Aorta (tissue), 5 donors: ENCODE measurements at regions not wholly inside any gene's neighbourhood (a gene's known extent, or its start where the extent isn't known, plus 50 kb on each side); places are given as distances from the start of the nearest gene placed in this dataset.
"Not testable (repeated sequence)": the region's sequence is repeated elsewhere in the genome, so short reads cannot be mapped to it uniquely, and the experiment has no call there.

ENCODE experiments used
- ATAC-seq: fragments of 200-7000 bp; cut with Tn5 transposase; one replicate; pipeline ENCODE4 v1.9.1; 2022; ENCODE audit warnings: moderate library complexity; ENCODE audit not compliant: low FRiP score
- DNase-seq, 2 donors: peaks; one replicate each; pipeline ENCODE4 v3.0.0-alpha.2; 2020
- H3K27ac ChIP-seq, 2 donors: one replicate each; pipeline ENCODE4 v1.5.1; 2013; ENCODE audit warnings: low read length in 2 of 2, mild to moderate bottlenecking in 2 of 2, moderate library complexity in 2 of 2, control low read depth in 1 of 2, inconsistent platforms in 1 of 2, low read depth in 1 of 2
- H3K27me3 ChIP-seq, 2 donors: one replicate each; pipeline ENCODE4 v1.6.1; 2013; ENCODE audit warnings: control low read depth in 1 of 2, low read length in 1 of 2, mild to moderate bottlenecking in 1 of 2, moderate library complexity in 1 of 2; ENCODE audit not compliant: insufficient read depth in 2 of 2, control insufficient read depth in 1 of 2
- H3K36me3 ChIP-seq, 2 donors: one replicate each; pipeline ENCODE4 v1.6.1; 2013; ENCODE audit warnings: control low read depth in 1 of 2, low read length in 1 of 2, mild to moderate bottlenecking in 1 of 2; ENCODE audit not compliant: insufficient read depth in 2 of 2, control insufficient read depth in 1 of 2
- H3K4me1 ChIP-seq, 2 donors: one replicate each; pipeline ENCODE4 v1.6.1; 2013; ENCODE audit warnings: low read length in 2 of 2, control low read depth in 1 of 2, mild to moderate bottlenecking in 1 of 2, moderate library complexity in 1 of 2; ENCODE audit not compliant: insufficient read depth in 2 of 2, control insufficient read depth in 1 of 2
- H3K4me3 ChIP-seq, 2 donors: one replicate each; pipeline ENCODE4 v1.5.1; 2013; ENCODE audit warnings: low read length in 2 of 2, control low read depth in 1 of 2, mild to moderate bottlenecking in 1 of 2
- H3K9me3 ChIP-seq: one replicate; pipeline ENCODE4 v1.6.1; 2013; ENCODE audit warnings: mild to moderate bottlenecking, low read length; ENCODE audit not compliant: control insufficient read depth
- WGBS, 2 donors: extraction: QIAGEN DNeasy Blood & Tissue Kit; methylation state at CpG; one replicate each; pipeline ENCODE4 v1.1.7; 2013; 5-methylcytosine and 5-hydroxymethylcytosine counted together
- intact Hi-C, 2 donors: fragments of 100-400 bp; cut with DNase I; formaldehyde crosslinking; loops; one replicate each; pipeline versions ENCODE4 v1.14.2 to v1.15.0; 2022
- donor health status: healthy with polysubstance abuse.
- donor health status: Bipolar disorder and iron deficiency.
- donor health status: DM: no; HTN: no; CAD: no.
- donor health status: DM: no; HTN: no; CAD: no.
- donor health status: DM: yes; HTN: yes; CAD: no.

- Histone ChIP-seq H3K36me3 (no peaks in the 10 kb centered on the region), H3K4me1 (no peaks in the 10 kb centered on the region), H3K27me3 (no peaks in the 10 kb centered on the region), H3K9me3 (no peaks in the 10 kb centered on the region), H3K27ac (no peak overlapping the region), H3K4me3 (no peak overlapping the region)
- DNase-seq: no peak
- no peak for ATAC-seq
- intact Hi-C loops: no loop called here
Observed at GRCh38 chr5:154593796-154594195, 115.8 kb upstream of the HAND1 start.

GRCh38 chr5:154593071-154593470, 115.0 kb upstream of the HAND1 start:
- Histone ChIP-seq H3K9me3 (no peaks in the 10 kb centered on the region), H3K36me3 (no peaks in the 10 kb centered on the region), H3K4me1 (no peaks in the 10 kb centered on the region), H3K27me3 (no peaks in the 10 kb centered on the region), H3K4me3 (no peak overlapping the region), H3K27ac (no peak overlapping the region)
- ATAC-seq: no peak
- 32 to 40% methylated on average over 3 of the region's 3 CpGs for WGBS, 2 donors
- intact Hi-C loops: no loop called here
- DNase-seq: no peak

- no peak for ATAC-seq
- H3K36me3 ChIP-seq: no peaks in the 10 kb centered on the region
- no peaks in the 10 kb centered on the region for H3K9me3 ChIP-seq
- no peak overlapping the region for H3K27ac ChIP-seq
- no peak for DNase-seq
- H3K27me3 ChIP-seq: no peaks in the 10 kb centered on the region
- 72 to 75% methylated on average over 4 of the region's 4 CpGs for WGBS, 2 donors
- H3K4me3 ChIP-seq: no peak overlapping the region
- intact Hi-C loops: no loop called here
- no peaks in the 10 kb centered on the region for H3K4me1 ChIP-seq
Observed at GRCh38 chr5:154590093-154590724, 112.2 kb upstream of the HAND1 start.

- intact Hi-C loops: no loop called here
- H3K36me3 ChIP-seq: no peaks in the 10 kb centered on the region
Observed at GRCh38 chr5:154589511-154589910, 111.5 kb upstream of the HAND1 start.

GRCh38 chr5:154588833-154589425, 110.9 kb upstream of the HAND1 start:
- ATAC-seq, intact Hi-C loops, DNase-seq, H3K4me1 ChIP-seq, H3K27ac ChIP-seq, H3K9me3 ChIP-seq, H3K36me3 ChIP-seq, H3K4me3 ChIP-seq, H3K27me3 ChIP-seq: not testable (repeated sequence)
- WGBS, 2 donors: 79% methylated on average over 6 to 7 of the region's 7 CpGs

More at GRCh38 chr5:154589511-154589910, 111.5 kb upstream of the HAND1 start:
- no peaks in the 10 kb centered on the region for H3K27me3 ChIP-seq
- no peaks in the 10 kb centered on the region for H3K4me1 ChIP-seq
- no peak overlapping the region for H3K27ac ChIP-seq
- WGBS, 2 donors: 79 to 80% methylated on average over 4 of the region's 4 CpGs
- DNase-seq (no peak), ATAC-seq (no peak)
- no peaks in the 10 kb centered on the region for H3K9me3 ChIP-seq
- H3K4me3 ChIP-seq: no peak overlapping the region

GRCh38 chr5:154588091-154588774, 110.2 kb upstream of the HAND1 start:
- intact Hi-C loops: no loop called here
- no peak for ATAC-seq
- WGBS, 2 donors: 78 to 83% methylated on average over 13 of the region's 13 CpGs
- H3K27ac ChIP-seq: no peak overlapping the region
- no peaks in the 10 kb centered on the region for H3K4me1 ChIP-seq
- DNase-seq: no peak
- no peaks in the 10 kb centered on the region for H3K36me3 ChIP-seq
- no peak overlapping the region for H3K4me3 ChIP-seq
- no peaks in the 10 kb centered on the region for H3K27me3 ChIP-seq
- no peaks in the 10 kb centered on the region for H3K9me3 ChIP-seq

- Histone ChIP-seq H3K36me3 (no peaks in the 10 kb centered on the region), H3K9me3 (no peaks in the 10 kb centered on the region), H3K4me1 (no peaks in the 10 kb centered on the region), H3K4me3 (no peak overlapping the region), H3K27me3 (no peaks in the 10 kb centered on the region), H3K27ac (no peak overlapping the region)
- no peak for DNase-seq
- 35% methylated on average over 10 of the region's 10 CpGs for WGBS, 2 donors
- ATAC-seq: no peak
- intact Hi-C loops: no loop called here
Observed at GRCh38 chr5:154587123-154588026, 109.3 kb upstream of the HAND1 start.

GRCh38 chr5:154583671-154584177, 105.7 kb upstream of the HAND1 start:
- DNase-seq: no peak
- 72 to 73% methylated on average over 12 of the region's 12 CpGs for WGBS, 2 donors
- H3K4me3 ChIP-seq: no peak overlapping the region
- no peaks in the 10 kb centered on the region for H3K4me1 ChIP-seq
- no peaks in the 10 kb centered on the region for H3K9me3 ChIP-seq
- no peak overlapping the region for H3K27ac ChIP-seq
- intact Hi-C loops: no loop called here
- no peaks in the 10 kb centered on the region for H3K27me3 ChIP-seq
- no peak for ATAC-seq
- no peaks in the 10 kb centered on the region for H3K36me3 ChIP-seq
